Inflammatory macrophage (primary cell): ENCODE measurements at regions not wholly inside any gene's neighbourhood (a gene's known extent, or its start where the extent isn't known, plus 50 kb on each side); places are given as distances from the start of the nearest gene placed in this dataset.
"Not testable (repeated sequence)": the region's sequence is repeated elsewhere in the genome, so short reads cannot be mapped to it uniquely, and the experiment has no call there.

ENCODE experiments used
- DNase-seq, 2 donors: peaks; one replicate each; pipeline ENCODE4 v3.0.0-alpha.2; 2020 to 2022

- DNase-seq, result no peak
Observed at GRCh38 chr17:22506861-22507260, 814.5 kb downstream of the KCNJ18 start.

- no peak for DNase-seq
Observed at GRCh38 chr17:22507823-22508222, 815.5 kb downstream of the KCNJ18 start.

GRCh38 chr17:22510504-22510903, 818.2 kb downstream of the KCNJ18 start:
- no peak for DNase-seq

- DNase-seq, result no peak
Observed at GRCh38 chr17:22511431-22511830, 819.1 kb downstream of the KCNJ18 start.

- DNase-seq, result no peak
Observed at GRCh38 chr17:22512057-22512456, 819.7 kb downstream of the KCNJ18 start.

- no peak for DNase-seq
Observed at GRCh38 chr17:22512506-22512905, 820.2 kb downstream of the KCNJ18 start.

GRCh38 chr17:22512997-22513538, 820.7 kb downstream of the KCNJ18 start:
- no peak for DNase-seq

- no peak for DNase-seq
Observed at GRCh38 chr17:22514315-22514714, 822.0 kb downstream of the KCNJ18 start.

- no peak for DNase-seq
Observed at GRCh38 chr17:22514767-22515320, 822.5 kb downstream of the KCNJ18 start.

GRCh38 chr17:22515599-22515998, 823.3 kb downstream of the KCNJ18 start:
- DNase-seq, result no peak

GRCh38 chr17:22516861-22517636, 824.7 kb downstream of the KCNJ18 start:
- DNase-seq, result no peak

- no peak for DNase-seq
Observed at GRCh38 chr17:22517716-22518115, 825.4 kb downstream of the KCNJ18 start.

- DNase-seq, result no peak
Observed at GRCh38 chr17:22518185-22518584, 825.9 kb downstream of the KCNJ18 start.

GRCh38 chr17:22548873-22549272, 856.5 kb downstream of the KCNJ18 start:
- DNase-seq, result not testable (repeated sequence)

- DNase-seq, result not testable (repeated sequence)
Observed at GRCh38 chr17:22551695-22552415, 859.5 kb downstream of the KCNJ18 start.

GRCh38 chr17:22569459-22570143, 877.3 kb downstream of the KCNJ18 start:
- DNase-seq, result no peak

GRCh38 chr17:22570144-22570845, 878.0 kb downstream of the KCNJ18 start:
- no peak for DNase-seq

- DNase-seq, result no peak
Observed at GRCh38 chr17:22599322-22599721, 907.0 kb downstream of the KCNJ18 start.

- peak in 1 of 2 donors; percentile 5 for DNase-seq
Observed at GRCh38 chr17:22600644-22601298, 908.4 kb downstream of the KCNJ18 start.
